GM06990 (cell line): ENCODE measurements at regions not wholly inside any gene's neighbourhood (a gene's known extent, or its start where the extent isn't known, plus 50 kb on each side); places are given as distances from the start of the nearest gene placed in this dataset.

Source experiments
- DNase-seq: peaks from one replicate; pipeline ENCODE4 v3.0.0-alpha.2; 2011; ENCODE audit not compliant: insufficient read length; ENCODE audit errors: extremely low read depth
- H3K27me3 ChIP-seq: replicated peaks from 2 replicates; pipeline ENCODE4 v1.6.0; 2011; ENCODE audit warnings: low read length; ENCODE audit not compliant: control insufficient read depth, insufficient read depth
- H3K36me3 ChIP-seq: 2 replicates; pipeline ENCODE4 v1.5.1; 2011; ENCODE audit warnings: low read length; ENCODE audit not compliant: control insufficient read depth, insufficient read depth
- H3K4me3 ChIP-seq: replicated peaks from 2 replicates; pipeline ENCODE4 v1.5.1; 2011; ENCODE audit warnings: low read depth, mild to moderate bottlenecking, control low read depth, low read length
- CTCF ChIP-seq: IDR thresholded peaks from 2 replicates; pipeline ENCODE4 v1.5.1; 2011; ENCODE audit warnings: low read length, control low read depth, mild to moderate bottlenecking, inconsistent platforms; ENCODE audit not compliant: insufficient read depth, poor library complexity, severe bottlenecking

- Histone ChIP-seq H3K27me3 (no peaks in the 10 kb centered on the region), H3K4me3 (no peak overlapping the region), H3K36me3 (no peaks in the 10 kb centered on the region)
- DNase-seq = no peak
- TF ChIP-seq CTCF = no peak
Measured at GRCh38 chr20:19883501-19883900, 125.4 kb downstream of the RIN2 start.

- Histone ChIP-seq H3K27me3 (no peaks in the 10 kb centered on the region), H3K4me3 (no peak overlapping the region), H3K36me3 (no peaks in the 10 kb centered on the region)
- TF ChIP-seq CTCF = no peak
- DNase-seq = no peak
Measured at GRCh38 chr20:19885594-19885938, 127.5 kb downstream of the RIN2 start.

- no peaks in the 10 kb centered on the region for H3K36me3 ChIP-seq
- no peak overlapping the region for H3K4me3 ChIP-seq
- DNase-seq = no peak
- H3K27me3 ChIP-seq = no peaks in the 10 kb centered on the region; the same call in 1 of the 2 replicates
- no peak for TF ChIP-seq CTCF
Measured at GRCh38 chr20:19885939-19886660, 128.0 kb downstream of the RIN2 start.

GRCh38 chr20:19886661-19887288, 128.7 kb downstream of the RIN2 start:
- no peak for DNase-seq
- TF ChIP-seq CTCF = no peak
- H3K27me3 ChIP-seq = no peaks in the 10 kb centered on the region; the same call in 1 of the 2 replicates
- no peak overlapping the region for H3K4me3 ChIP-seq
- H3K36me3 ChIP-seq = no peaks in the 10 kb centered on the region

- Histone ChIP-seq H3K36me3 (no peaks in the 10 kb centered on the region), H3K27me3 (no peaks in the 10 kb centered on the region; the same call in 1 of the 2 replicates), H3K4me3 (no peak overlapping the region)
- DNase-seq = no peak
- TF ChIP-seq CTCF = no peak
Measured at GRCh38 chr20:19887556-19888268, 129.4 kb upstream of the NAA20 start.
